ENCODE measurements at regions not wholly inside any gene's neighbourhood (a gene's known extent, or its start where the extent isn't known, plus 50 kb on each side); places are given as distances from the start of the nearest gene placed in this dataset.

- POLR2A ChIA-PET = no interaction called here
- H2AFZ ChIP-seq (ENCODE audit: low read depth, low read length, poor library complexity, severe bottlenecking) = no peak overlapping the region
- no peak overlapping the region for H3K9ac ChIP-seq (ENCODE audit: low read length)
- DNase-seq (ENCODE audit: low read depth, low spot score) (no peak), ATAC-seq (0 out of 2 replicates have a peak, but pooled peaks have one; percentile 46)
- no peaks in the 10 kb centered on the region for H4K20me1 ChIP-seq (ENCODE audit: insufficient read depth)
- H3K4me1 ChIP-seq (ENCODE audit: control insufficient read depth in 1 of 2, insufficient read depth in 2 of 2, low read length in 2 of 2) = no peaks in the 10 kb centered on the region; a peak in 1 of 4 replicates
- H3K36me3 ChIP-seq (ENCODE audit: control insufficient read depth in 1 of 2, insufficient read depth in 2 of 2, low read length in 2 of 2) = no peaks in the 10 kb centered on the region
- intact Hi-C loops (cut with micrococcal nuclease) = no loop called here
- 0 out of 2 replicates have a peak, but pooled peaks cover 3% of the 10 kb centered on the region for H3K9me2 ChIP-seq (ENCODE audit: insufficient read depth)
- RAD21 ChIA-PET (ENCODE audit: low non-redundant PET in 1 of 2, low total read pairs in 2 of 2, uncharacterized antibody in 2 of 2, unreplicated experiment in 2 of 2) = no interaction called here
- no peaks in the 10 kb centered on the region for H3K9me3 ChIP-seq (ENCODE audit: control insufficient read depth in 1 of 2, insufficient read depth in 1 of 2, low read depth in 1 of 2, low read length in 2 of 2)
- CTCF ChIA-PET = no interaction called here
- TF ChIP-seq EGR1 (IDR thresholded peaks at IDR 0.05; ENCODE audit: low read depth) (peak; percentile 38; the same call in 1 of the 2 replicates), ELF1 (IDR thresholded peaks at IDR 0.05; ENCODE audit: borderline replicate concordance, low read depth) (0 out of 2 replicates have a peak, but pooled peaks have one; percentile 14), CTCF (IDR thresholded peaks at IDR 0.05 in 2 of 3, conservative IDR thresholded peaks at IDR 0.05 in 1 of 3; ENCODE audit: borderline replicate concordance in 1 of 3, insufficient read depth in 1 of 3, low read depth in 2 of 3, low read length in 2 of 3) (no peak)
- no peaks in the 10 kb centered on the region for H3K27me3 ChIP-seq (ENCODE audit: insufficient read depth, low read length)
- no TSS peak for BruUV-seq (replicated peaks)
- H3K27ac ChIP-seq (ENCODE audit: low read depth, low read length) = no peak overlapping the region
- H3K79me2 ChIP-seq (ENCODE audit: insufficient read depth, low read length) = no peaks in the 10 kb centered on the region
- H3K4me2 ChIP-seq (ENCODE audit: low read length) = no peak overlapping the region
- no peak overlapping the region for H3K4me3 ChIP-seq (replicated peaks in 1 of 2; ENCODE audit: low read depth in 1 of 2, low read length in 2 of 2)
Observed at GRCh38 chr4:96228463-96228862, 388.6 kb downstream of the PDHA2 start.

GRCh38 chr4:96240041-96240440 is 400.1 kb downstream of the PDHA2 start:
- RAD21 ChIA-PET (ENCODE audit: low non-redundant PET in 1 of 2, low total read pairs in 2 of 2, uncharacterized antibody in 2 of 2, unreplicated experiment in 2 of 2) = no interaction called here
- CTCF ChIA-PET = no interaction called here
- intact Hi-C loops (cut with micrococcal nuclease) = no loop called here
- BruUV-seq (replicated peaks) = no TSS peak
- Histone ChIP-seq H3K79me2 (ENCODE audit: insufficient read depth, low read length) (no peaks in the 10 kb centered on the region), H3K27ac (ENCODE audit: low read depth, low read length) (no peak overlapping the region), H2AFZ (ENCODE audit: low read depth, low read length, poor library complexity, severe bottlenecking) (no peak overlapping the region), H3K4me3 (replicated peaks in 1 of 2; ENCODE audit: low read depth in 1 of 2, low read length in 2 of 2) (no peak overlapping the region), H3K27me3 (ENCODE audit: insufficient read depth, low read length) (no peaks in the 10 kb centered on the region), H4K20me1 (ENCODE audit: insufficient read depth) (no peaks in the 10 kb centered on the region), H3K9me3 (ENCODE audit: control insufficient read depth in 1 of 2, insufficient read depth in 1 of 2, low read depth in 1 of 2, low read length in 2 of 2) (no peaks in the 10 kb centered on the region), H3K4me2 (ENCODE audit: low read length) (no peak overlapping the region), H3K9ac (ENCODE audit: low read length) (no peak overlapping the region), H3K4me1 (ENCODE audit: control insufficient read depth in 1 of 2, insufficient read depth in 2 of 2, low read length in 2 of 2) (no peaks in the 10 kb centered on the region), H3K9me2 (ENCODE audit: insufficient read depth) (no peaks in the 10 kb centered on the region), H3K36me3 (ENCODE audit: control insufficient read depth in 1 of 2, insufficient read depth in 2 of 2, low read length in 2 of 2) (no peaks in the 10 kb centered on the region)
- TF ChIP-seq JUND (IDR thresholded peaks at IDR 0.05) (no peak), YY1 (IDR thresholded peaks at IDR 0.05; ENCODE audit: extremely low read depth, insufficient replicate concordance, low read depth, low read length) (no peak), EZH2 (IDR thresholded peaks at IDR 0.05) (no peak), CEBPB (IDR thresholded peaks at IDR 0.05; ENCODE audit: low read depth) (no peak), CTCF (IDR thresholded peaks at IDR 0.05 in 2 of 3, conservative IDR thresholded peaks at IDR 0.05 in 1 of 3; ENCODE audit: borderline replicate concordance in 1 of 3, insufficient read depth in 1 of 3, low read depth in 2 of 3, low read length in 2 of 3) (no peak), EZH2phosphoT487 (IDR thresholded peaks at IDR 0.05; ENCODE audit: borderline replicate concordance) (no peak), MAX (IDR thresholded peaks at IDR 0.05) (no peak)
- no peak for ATAC-seq
- no peak for DNase-seq (ENCODE audit: low read depth, low spot score)
- POLR2A ChIA-PET = interaction anchor here (0.9 kb wide), 1 partner anchor 10 kb away, joined by 3 read pairs; no protein-coding TSS in a partner anchor
